Transverse colon (tissue), 4 donors: ENCODE measurements at regions not wholly inside any gene's neighbourhood (a gene's known extent, or its start where the extent isn't known, plus 50 kb on each side); places are given as distances from the start of the nearest gene placed in this dataset.

ENCODE experiments used
- DNase-seq: peaks from one replicate; pipeline ENCODE4 v3.0.0-alpha.2; 2019
- H3K27ac ChIP-seq, 4 donors: fragments of 200-600 bp; sonication (generic); 2 replicates each; pipeline ENCODE4 v1.5.1; 2016 to 2018; ENCODE audit warnings: inconsistent platforms in 4 of 4
- H3K27me3 ChIP-seq: fragments of 200-600 bp; sonication (generic); 2 replicates; pipeline ENCODE4 v1.5.1; 2017; ENCODE audit warnings: inconsistent platforms
- H3K36me3 ChIP-seq, 4 donors: fragments of 200-600 bp; sonication (generic); 2 replicates each; pipeline ENCODE4 v1.5.1; 2017 to 2019; ENCODE audit warnings: inconsistent platforms in 4 of 4
- H3K4me1 ChIP-seq, 4 donors: fragments of 200-600 bp; sonication (generic); 2 replicates each; pipeline ENCODE4 v1.5.1; 2017 to 2020; ENCODE audit warnings: inconsistent platforms in 4 of 4
- H3K4me3 ChIP-seq, 4 donors: fragments of 200-600 bp; sonication (generic); 1 replicate in 1 of 4; 2 replicates in 3 of 4; pipeline versions ENCODE4 v1.5.1 to v1.6.1; 2017 to 2019; ENCODE audit warnings: inconsistent platforms in 4 of 4
- H3K9me3 ChIP-seq, 2 donors: fragments of 200-600 bp; sonication (generic); 2 replicates each; pipeline ENCODE4 v1.5.1; 2017 to 2019; ENCODE audit warnings: inconsistent platforms in 2 of 2
- CTCF ChIP-seq, 5 experiments: fragments of 200-600 bp in 3 of 5; fragments of 450-650 bp in 2 of 5; sonication (generic) in 3 of 5; IDR thresholded peaks; 1 replicate in 2 of 5; 2 replicates in 3 of 5; pipeline ENCODE4 v1.5.1; 2016 to 2017; ENCODE audit warnings: antibody characterized with exemption in 5 of 5, inconsistent platforms in 3 of 5, mild to moderate bottlenecking in 2 of 5, moderate library complexity in 1 of 5
- EP300 ChIP-seq: sonication (generic); formaldehyde crosslinking; IDR thresholded peaks from one replicate; pipeline ENCODE4 v1.6.1; 2017; ENCODE audit warnings: antibody characterized with exemption, low read depth
- POLR2A ChIP-seq: fragments of 450-650 bp; IDR thresholded peaks from one replicate; pipeline ENCODE4 v1.6.1; 2016; ENCODE audit warnings: antibody characterized with exemption, mild to moderate bottlenecking, moderate library complexity
- POLR2AphosphoS5 ChIP-seq, 3 donors: sonication (generic); formaldehyde crosslinking; IDR thresholded peaks; one replicate each; pipeline ENCODE4 v1.6.1; 2016; ENCODE audit warnings: antibody characterized with exemption in 3 of 3
- WGBS, 2 donors: methylation state at CpG; one replicate each; pipeline ENCODE4 v1.1.5; 2018; ENCODE audit warnings: low coverage in 1 of 2; 5-methylcytosine and 5-hydroxymethylcytosine counted together
- in situ Hi-C, 4 donors: fragments of 200-750 bp; cut with MboI; loops; one replicate each; pipeline versions ENCODE4 v1.15.0 to v1.15.1; 2017; ENCODE audit warnings: low sequenced_read_pairs in 3 of 4, low pct_ligation_motif_present in 1 of 4, low pct_unique_long_range_greater_than_20kb in 1 of 4
- intact Hi-C: fragments of 100-400 bp; cut with DNase I; formaldehyde crosslinking; loops from one replicate; pipeline ENCODE4 v1.15.1; 2023; ENCODE audit warnings: low total_unique reads

GRCh38 chr7:80287400-80288174 is 153.0 kb downstream of the GNAI1 start:
- WGBS, 2 donors, result 100% methylated on average over 1 of the region's 2 CpGs; no CpG with 5 or more reads in 1 of the 2 donors
- in situ Hi-C loops, result loop anchor here in 1 of 4 donors (25.0 kb wide), 1 partner anchor 100 kb away; no protein-coding TSS in a partner anchor
- Histone ChIP-seq H3K27ac (no peak overlapping the region), H3K4me1 (no peaks in the 10 kb centered on the region), H3K4me3 (no peak overlapping the region), H3K36me3 (no peaks in the 10 kb centered on the region), H3K27me3 (no peaks in the 10 kb centered on the region), H3K9me3 (no peaks in the 10 kb centered on the region)
- intact Hi-C loops, result no loop called here
- TF ChIP-seq POLR2A, result no peak
- no peak for TF ChIP-seq POLR2AphosphoS5 (IDR thresholded peaks at IDR 0.05)
- no peak for DNase-seq

- WGBS, 2 donors, result 88 to 91% methylated on average over 2 of the region's 2 CpGs
- no peaks in the 10 kb centered on the region for H3K9me3 ChIP-seq
- H3K36me3 ChIP-seq, result no peaks in the 10 kb centered on the region
- intact Hi-C loops (no loop called here), in situ Hi-C loops (loop anchor here in 1 of 4 donors (25.0 kb wide), 1 partner anchor 101 kb away; no protein-coding TSS in a partner anchor)
- no peak for DNase-seq
- TF ChIP-seq EP300 (no peak), CTCF (IDR thresholded peaks at IDR 0.05) (no peak), POLR2AphosphoS5 (IDR thresholded peaks at IDR 0.05) (no peak), POLR2A (no peak)
- no peak overlapping the region for H3K27ac ChIP-seq
- no peaks in the 10 kb centered on the region for H3K27me3 ChIP-seq
- no peaks in the 10 kb centered on the region for H3K4me1 ChIP-seq
- no peak overlapping the region for H3K4me3 ChIP-seq
Measured at GRCh38 chr7:80286611-80287010, 152.0 kb downstream of the GNAI1 start.

GRCh38 chr7:80284855-80285254 is 150.2 kb downstream of the GNAI1 start:
- H3K4me1 ChIP-seq, result peaks cover 0 to 2% (median 0%) of the 10 kb centered on the region in 4 donors
- no peaks in the 10 kb centered on the region for H3K9me3 ChIP-seq
- intact Hi-C loops (no loop called here), in situ Hi-C loops (loop anchor here in 1 of 4 donors (25.0 kb wide), 1 partner anchor 102 kb away; no protein-coding TSS in a partner anchor)
- no peaks in the 10 kb centered on the region for H3K27me3 ChIP-seq
- no peaks in the 10 kb centered on the region for H3K36me3 ChIP-seq
- no peak overlapping the region for H3K27ac ChIP-seq
- H3K4me3 ChIP-seq, result no peak overlapping the region
- TF ChIP-seq EP300 (no peak), POLR2AphosphoS5 (IDR thresholded peaks at IDR 0.05) (no peak), POLR2A (no peak), CTCF (IDR thresholded peaks at IDR 0.05) (no peak)
- no peak for DNase-seq

GRCh38 chr7:80279760-80280159 is 145.1 kb downstream of the GNAI1 start:
- no peaks in the 10 kb centered on the region for H3K27me3 ChIP-seq
- in situ Hi-C loops, result loop anchor here in 1 of 4 donors (25.0 kb wide), 1 partner anchor 108 kb away; no protein-coding TSS in a partner anchor
- peaks cover 0 to 30% (median 18%) of the 10 kb centered on the region in 4 donors for H3K4me1 ChIP-seq
- WGBS, 2 donors, result 61 to 79% methylated on average over 5 of the region's 5 CpGs
- intact Hi-C loops, result no loop called here
- no peak overlapping the region for H3K4me3 ChIP-seq
- TF ChIP-seq POLR2AphosphoS5 (IDR thresholded peaks at IDR 0.05) (no peak), POLR2A (no peak), CTCF (IDR thresholded peaks at IDR 0.05) (no peak), EP300 (no peak)
- no peak for DNase-seq
- H3K9me3 ChIP-seq, result no peaks in the 10 kb centered on the region
- H3K27ac ChIP-seq, result peak overlapping the region in 3 of 4 donors; percentile 9 to 70 (median 60)
- H3K36me3 ChIP-seq, result no peaks in the 10 kb centered on the region
